ENCODE measurements at regions not wholly inside any gene's neighbourhood (a gene's known extent, or its start where the extent isn't known, plus 50 kb on each side); places are given as distances from the start of the nearest gene placed in this dataset.

DNA sequence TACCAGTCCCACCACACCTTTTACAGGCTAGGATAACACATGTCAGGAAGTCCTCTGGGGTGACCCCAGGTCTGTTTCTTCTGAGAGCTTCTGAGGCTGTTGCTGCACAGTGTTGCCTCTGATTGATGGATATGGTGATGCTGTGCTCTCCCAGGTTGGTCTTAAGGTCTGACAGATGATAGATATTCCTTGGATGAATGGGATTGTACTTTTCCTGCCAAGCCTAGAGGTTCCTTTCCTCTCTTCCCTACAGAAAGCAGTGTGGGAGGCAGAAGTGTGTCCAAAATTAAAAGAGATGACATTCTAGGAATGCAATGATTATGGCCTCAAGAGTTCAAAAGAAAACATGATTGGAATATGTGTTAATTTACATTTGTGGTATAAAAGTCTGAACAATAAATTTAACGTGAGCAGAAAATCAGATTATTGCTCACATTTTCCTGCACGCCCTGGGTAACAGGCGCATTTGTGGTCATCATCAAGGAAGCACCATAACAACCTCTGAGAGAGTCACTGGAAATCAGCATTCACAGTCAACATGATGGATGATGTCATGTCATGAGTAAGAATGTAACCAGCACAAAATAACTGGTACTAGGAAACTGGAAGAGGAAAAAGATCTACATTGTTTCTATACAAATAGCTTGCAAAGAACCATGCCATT, 73.7 kb downstream of the BBS10 start:
- Histone ChIP-seq H3K4me1 (ENCODE audit: control insufficient read depth in 3 of 3, insufficient read depth in 3 of 3, low read length in 3 of 3) (peaks cover 4 to 5% (median 4%) of the 10 kb centered on the region in 3 donors), H3K4me3 (ENCODE audit: low read length in 3 of 3) (no peak overlapping the region), H3K27me3 (ENCODE audit: control insufficient read depth in 3 of 3, insufficient read depth in 3 of 3, low read length in 3 of 3) (no peaks in the 10 kb centered on the region), H3K9ac (ENCODE audit: low read depth in 1 of 3, low read length in 3 of 3) (no peak overlapping the region), H3K36me3 (ENCODE audit: control insufficient read depth in 3 of 3, insufficient read depth in 3 of 3, low read length in 3 of 3) (no peaks in the 10 kb centered on the region), H3K9me3 (ENCODE audit: control insufficient read depth in 3 of 3, low read length in 3 of 3) (no peaks in the 10 kb centered on the region), H3K27ac (ENCODE audit: low read depth, low read length) (no peak overlapping the region)

DNA sequence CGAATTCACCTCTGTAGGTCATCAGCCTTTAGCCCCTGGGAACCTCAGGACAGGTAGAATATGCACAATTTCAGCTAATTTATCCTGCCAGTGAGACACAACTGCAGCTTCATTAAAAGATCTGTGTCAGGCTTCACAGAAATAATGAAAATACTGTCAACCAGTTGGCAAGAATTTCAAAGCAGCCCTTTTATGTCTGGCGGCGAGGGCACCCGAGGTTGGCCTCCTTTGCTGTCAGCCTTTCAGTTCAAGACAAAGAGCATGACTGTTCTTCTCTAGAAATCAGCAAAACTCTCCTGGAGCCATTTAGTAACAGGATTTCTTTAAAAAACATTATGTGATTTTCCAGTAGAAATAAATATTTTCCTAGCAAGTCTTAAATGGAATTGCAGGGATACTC, 75.9 kb downstream of the BBS10 start:
- Histone ChIP-seq H3K36me3 (ENCODE audit: control insufficient read depth in 3 of 3, insufficient read depth in 3 of 3, low read length in 3 of 3) (no peaks in the 10 kb centered on the region), H3K4me1 (ENCODE audit: control insufficient read depth in 3 of 3, insufficient read depth in 3 of 3, low read length in 3 of 3) (peaks cover 3 to 8% (median 7%) of the 10 kb centered on the region in 3 donors), H3K9me3 (ENCODE audit: control insufficient read depth in 3 of 3, low read length in 3 of 3) (no peaks in the 10 kb centered on the region), H3K4me3 (ENCODE audit: low read length in 3 of 3) (no peak overlapping the region), H3K9ac (ENCODE audit: low read depth in 1 of 3, low read length in 3 of 3) (no peak overlapping the region), H3K27ac (ENCODE audit: low read depth, low read length) (no peak overlapping the region), H3K27me3 (ENCODE audit: control insufficient read depth in 3 of 3, insufficient read depth in 3 of 3, low read length in 3 of 3) (no peaks in the 10 kb centered on the region)

- Histone ChIP-seq H3K9ac (ENCODE audit: low read depth in 1 of 3, low read length in 3 of 3) (no peak overlapping the region), H3K27ac (ENCODE audit: low read depth, low read length) (no peak overlapping the region), H3K4me3 (ENCODE audit: low read length in 3 of 3) (no peak overlapping the region), H3K9me3 (ENCODE audit: control insufficient read depth in 3 of 3, low read length in 3 of 3) (no peaks in the 10 kb centered on the region), H3K36me3 (ENCODE audit: control insufficient read depth in 3 of 3, insufficient read depth in 3 of 3, low read length in 3 of 3) (no peaks in the 10 kb centered on the region), H3K4me1 (ENCODE audit: control insufficient read depth in 3 of 3, insufficient read depth in 3 of 3, low read length in 3 of 3) (peaks cover 8 to 14% (median 11%) of the 10 kb centered on the region in 3 donors), H3K27me3 (ENCODE audit: control insufficient read depth in 3 of 3, insufficient read depth in 3 of 3, low read length in 3 of 3) (no peaks in the 10 kb centered on the region)
Measured at GRCh38 chr12:76270657-76271358, 77.4 kb downstream of the BBS10 start.

GRCh38 chr12:76268267-76268666, 79.9 kb downstream of the BBS10 start:
- Histone ChIP-seq H3K36me3 (ENCODE audit: control insufficient read depth in 3 of 3, insufficient read depth in 3 of 3, low read length in 3 of 3) (no peaks in the 10 kb centered on the region), H3K27ac (ENCODE audit: low read depth, low read length) (no peak overlapping the region), H3K9ac (ENCODE audit: low read depth in 1 of 3, low read length in 3 of 3) (no peak overlapping the region), H3K9me3 (ENCODE audit: control insufficient read depth in 3 of 3, low read length in 3 of 3) (no peaks in the 10 kb centered on the region), H3K4me1 (ENCODE audit: control insufficient read depth in 3 of 3, insufficient read depth in 3 of 3, low read length in 3 of 3) (peaks cover 8 to 15% (median 11%) of the 10 kb centered on the region in 3 donors), H3K4me3 (ENCODE audit: low read length in 3 of 3) (no peak overlapping the region), H3K27me3 (ENCODE audit: control insufficient read depth in 3 of 3, insufficient read depth in 3 of 3, low read length in 3 of 3) (no peaks in the 10 kb centered on the region)

GRCh38 chr12:76266797-76267196, 81.4 kb downstream of the BBS10 start:
- H3K27me3 ChIP-seq (ENCODE audit: control insufficient read depth in 3 of 3, insufficient read depth in 3 of 3, low read length in 3 of 3): no peaks in the 10 kb centered on the region
- no peak overlapping the region for H3K4me3 ChIP-seq (ENCODE audit: low read length in 3 of 3)
- no peak overlapping the region for H3K9ac ChIP-seq (ENCODE audit: low read depth in 1 of 3, low read length in 3 of 3)
- H3K27ac ChIP-seq (ENCODE audit: low read depth, low read length): no peak overlapping the region
- H3K4me1 ChIP-seq (ENCODE audit: control insufficient read depth in 3 of 3, insufficient read depth in 3 of 3, low read length in 3 of 3): peaks cover 8 to 15% (median 11%) of the 10 kb centered on the region in 3 donors
- H3K36me3 ChIP-seq (ENCODE audit: control insufficient read depth in 3 of 3, insufficient read depth in 3 of 3, low read length in 3 of 3): no peaks in the 10 kb centered on the region
- no peaks in the 10 kb centered on the region for H3K9me3 ChIP-seq (ENCODE audit: control insufficient read depth in 3 of 3, low read length in 3 of 3)

- Histone ChIP-seq H3K9ac (ENCODE audit: low read depth in 1 of 3, low read length in 3 of 3) (no peak overlapping the region), H3K27ac (ENCODE audit: low read depth, low read length) (no peak overlapping the region), H3K4me1 (ENCODE audit: control insufficient read depth in 3 of 3, insufficient read depth in 3 of 3, low read length in 3 of 3) (peaks cover 8 to 15% (median 11%) of the 10 kb centered on the region in 3 donors), H3K9me3 (ENCODE audit: control insufficient read depth in 3 of 3, low read length in 3 of 3) (no peaks in the 10 kb centered on the region), H3K36me3 (ENCODE audit: control insufficient read depth in 3 of 3, insufficient read depth in 3 of 3, low read length in 3 of 3) (no peaks in the 10 kb centered on the region), H3K27me3 (ENCODE audit: control insufficient read depth in 3 of 3, insufficient read depth in 3 of 3, low read length in 3 of 3) (no peaks in the 10 kb centered on the region), H3K4me3 (ENCODE audit: low read length in 3 of 3) (no peak overlapping the region)
Measured at GRCh38 chr12:76265424-76266180, 82.6 kb downstream of the BBS10 start.

- no peak overlapping the region for H3K9ac ChIP-seq (ENCODE audit: low read depth in 1 of 3, low read length in 3 of 3)
- no peaks in the 10 kb centered on the region for H3K27me3 ChIP-seq (ENCODE audit: control insufficient read depth in 3 of 3, insufficient read depth in 3 of 3, low read length in 3 of 3)
- no peak overlapping the region for H3K4me3 ChIP-seq (ENCODE audit: low read length in 3 of 3)
- H3K4me1 ChIP-seq (ENCODE audit: control insufficient read depth in 3 of 3, insufficient read depth in 3 of 3, low read length in 3 of 3): peaks cover 8 to 22% (median 18%) of the 10 kb centered on the region in 3 donors
- no peak overlapping the region for H3K27ac ChIP-seq (ENCODE audit: low read depth, low read length)
- H3K9me3 ChIP-seq (ENCODE audit: control insufficient read depth in 3 of 3, low read length in 3 of 3): no peaks in the 10 kb centered on the region
- no peaks in the 10 kb centered on the region for H3K36me3 ChIP-seq (ENCODE audit: control insufficient read depth in 3 of 3, insufficient read depth in 3 of 3, low read length in 3 of 3)
Measured at GRCh38 chr12:76264611-76265012, 83.6 kb downstream of the BBS10 start.

- no peaks in the 10 kb centered on the region for H3K9me3 ChIP-seq (ENCODE audit: control insufficient read depth in 3 of 3, low read length in 3 of 3)
- no peak overlapping the region for H3K27ac ChIP-seq (ENCODE audit: low read depth, low read length)
- no peak overlapping the region for H3K4me3 ChIP-seq (ENCODE audit: low read length in 3 of 3)
- H3K9ac ChIP-seq (ENCODE audit: low read depth in 1 of 3, low read length in 3 of 3): no peak overlapping the region
- H3K27me3 ChIP-seq (ENCODE audit: control insufficient read depth in 3 of 3, insufficient read depth in 3 of 3, low read length in 3 of 3): no peaks in the 10 kb centered on the region
- peaks cover 8 to 29% (median 18%) of the 10 kb centered on the region in 3 donors for H3K4me1 ChIP-seq (ENCODE audit: control insufficient read depth in 3 of 3, insufficient read depth in 3 of 3, low read length in 3 of 3)
- no peaks in the 10 kb centered on the region for H3K36me3 ChIP-seq (ENCODE audit: control insufficient read depth in 3 of 3, insufficient read depth in 3 of 3, low read length in 3 of 3)
Measured at GRCh38 chr12:76263696-76264095, 84.5 kb downstream of the BBS10 start.

- H3K9ac ChIP-seq (ENCODE audit: low read depth in 1 of 3, low read length in 3 of 3): no peak overlapping the region
- no peak overlapping the region for H3K27ac ChIP-seq (ENCODE audit: low read depth, low read length)
- H3K4me3 ChIP-seq (ENCODE audit: low read length in 3 of 3): no peak overlapping the region
- H3K4me1 ChIP-seq (ENCODE audit: control insufficient read depth in 3 of 3, insufficient read depth in 3 of 3, low read length in 3 of 3): peaks cover 6 to 20% (median 11%) of the 10 kb centered on the region in 3 donors
- H3K27me3 ChIP-seq (ENCODE audit: control insufficient read depth in 3 of 3, insufficient read depth in 3 of 3, low read length in 3 of 3): no peaks in the 10 kb centered on the region
- no peaks in the 10 kb centered on the region for H3K36me3 ChIP-seq (ENCODE audit: control insufficient read depth in 3 of 3, insufficient read depth in 3 of 3, low read length in 3 of 3)
- no peaks in the 10 kb centered on the region for H3K9me3 ChIP-seq (ENCODE audit: control insufficient read depth in 3 of 3, low read length in 3 of 3)
Measured at GRCh38 chr12:76260390-76260748, 87.8 kb downstream of the BBS10 start.
